ENCODE measurements at regions not wholly inside any gene's neighbourhood (a gene's known extent, or its start where the extent isn't known, plus 50 kb on each side); places are given as distances from the start of the nearest gene placed in this dataset.

DNA sequence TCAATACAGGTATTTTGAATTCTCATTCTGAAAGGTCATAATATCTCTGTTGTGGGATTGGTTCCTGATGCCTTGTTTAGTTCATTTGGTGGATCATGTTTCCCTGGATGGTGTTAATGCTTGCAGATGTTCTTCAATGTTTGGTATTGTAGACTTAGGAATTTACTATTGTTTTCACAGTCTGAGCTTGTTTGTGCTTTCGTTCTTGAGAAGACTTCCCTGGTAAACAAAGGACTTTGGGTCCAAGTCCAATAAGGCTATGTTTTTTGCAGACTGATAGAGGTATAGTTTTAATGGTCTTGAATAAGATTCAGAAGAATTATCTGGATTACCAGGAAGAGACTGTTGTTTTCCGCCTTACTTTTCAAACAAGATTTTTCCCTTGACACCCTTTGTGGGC, 1646.3 kb downstream of the AMY1C start:
- TF ChIP-seq POLR2A (IDR thresholded peaks at IDR 0.05) (no peak), EP300 (IDR thresholded peaks at IDR 0.05) (no peak)
- TF ChIP-seq, protein P1, sequence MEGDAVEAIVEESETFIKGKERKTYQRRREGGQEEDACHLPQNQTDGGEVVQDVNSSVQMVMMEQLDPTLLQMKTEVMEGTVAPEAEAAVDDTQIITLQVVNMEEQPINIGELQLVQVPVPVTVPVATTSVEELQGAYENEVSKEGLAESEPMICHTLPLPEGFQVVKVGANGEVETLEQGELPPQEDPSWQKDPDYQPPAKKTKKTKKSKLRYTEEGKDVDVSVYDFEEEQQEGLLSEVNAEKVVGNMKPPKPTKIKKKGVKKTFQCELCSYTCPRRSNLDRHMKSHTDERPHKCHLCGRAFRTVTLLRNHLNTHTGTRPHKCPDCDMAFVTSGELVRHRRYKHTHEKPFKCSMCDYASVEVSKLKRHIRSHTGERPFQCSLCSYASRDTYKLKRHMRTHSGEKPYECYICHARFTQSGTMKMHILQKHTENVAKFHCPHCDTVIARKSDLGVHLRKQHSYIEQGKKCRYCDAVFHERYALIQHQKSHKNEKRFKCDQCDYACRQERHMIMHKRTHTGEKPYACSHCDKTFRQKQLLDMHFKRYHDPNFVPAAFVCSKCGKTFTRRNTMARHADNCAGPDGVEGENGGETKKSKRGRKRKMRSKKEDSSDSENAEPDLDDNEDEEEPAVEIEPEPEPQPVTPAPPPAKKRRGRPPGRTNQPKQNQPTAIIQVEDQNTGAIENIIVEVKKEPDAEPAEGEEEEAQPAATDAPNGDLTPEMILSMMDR (IDR thresholded peaks at IDR 0.05), result no peak
